Epidermal melanocyte (primary cell): ENCODE measurements at regions not wholly inside any gene's neighbourhood (a gene's known extent, or its start where the extent isn't known, plus 50 kb on each side); places are given as distances from the start of the nearest gene placed in this dataset.
"Not testable (repeated sequence)": the region's sequence is repeated elsewhere in the genome, so short reads cannot be mapped to it uniquely, and the experiment has no call there.

Experiments
- DNase-seq: peaks from one replicate; pipeline ENCODE4 v3.0.0; 2011; ENCODE audit warnings: low spot score; ENCODE audit not compliant: insufficient read length

DNA sequence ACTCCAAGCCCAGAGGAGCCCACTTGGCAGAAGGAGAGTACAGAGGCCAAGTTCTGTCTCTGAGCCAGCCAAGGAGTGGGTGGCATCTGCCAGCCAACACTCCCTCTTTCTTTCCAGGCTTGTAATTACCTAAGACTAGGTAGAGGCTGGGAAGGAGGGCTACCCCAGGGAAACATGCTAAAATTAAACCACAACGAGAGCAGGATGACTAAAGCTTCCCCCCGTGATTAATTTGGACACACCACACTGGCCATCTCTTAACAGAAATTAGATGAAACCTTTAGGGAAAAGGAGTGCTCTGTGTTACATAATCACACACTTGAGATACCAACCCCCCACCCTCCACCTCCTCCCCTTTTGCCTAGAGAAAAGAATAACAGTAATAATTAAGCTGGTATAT, 102.1 kb upstream of the ZC3H12A start:
- no peak for DNase-seq

GRCh38 chr1:37372711-37373110, 101.7 kb upstream of the ZC3H12A start:
- no peak for DNase-seq

- no peak for DNase-seq
Observed at GRCh38 chr1:37373413-37373812, 101.0 kb upstream of the ZC3H12A start.

- not testable (repeated sequence) for DNase-seq
Observed at GRCh38 chr1:37380546-37380945, 93.8 kb upstream of the ZC3H12A start.

- no peak for DNase-seq
Observed at GRCh38 chr1:37387854-37388253, 86.5 kb upstream of the ZC3H12A start.

DNA sequence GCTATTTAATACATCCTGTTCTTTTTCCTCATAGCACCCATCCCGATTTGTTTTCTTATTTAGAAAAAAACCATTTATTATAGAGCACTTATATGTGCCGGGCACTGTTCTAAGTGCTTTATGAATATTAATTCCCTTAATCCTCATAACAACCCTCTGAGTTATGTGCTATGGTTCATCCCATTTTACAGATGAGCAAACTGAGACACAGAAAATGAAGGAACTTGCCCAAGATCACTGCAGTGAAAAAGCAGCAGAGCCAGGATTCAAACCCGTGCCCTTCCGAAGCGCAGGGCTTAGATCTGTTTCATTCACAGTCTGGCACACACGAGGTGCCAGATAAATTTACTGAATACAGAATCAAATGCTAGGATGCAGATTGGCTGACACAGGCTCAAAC, 85.1 kb upstream of the ZC3H12A start:
- DNase-seq = no peak

GRCh38 chr1:37391211-37392011, 83.0 kb upstream of the ZC3H12A start:
- DNase-seq = no peak

GRCh38 chr1:37392051-37392450, 82.3 kb upstream of the ZC3H12A start:
- no peak for DNase-seq

GRCh38 chr1:37393173-37394120, 80.9 kb upstream of the ZC3H12A start:
- DNase-seq = no peak

- DNase-seq = no peak
Observed at GRCh38 chr1:37394574-37395464, 79.6 kb upstream of the ZC3H12A start.

GRCh38 chr1:37398096-37398495, 76.3 kb upstream of the ZC3H12A start:
- no peak for DNase-seq

DNA sequence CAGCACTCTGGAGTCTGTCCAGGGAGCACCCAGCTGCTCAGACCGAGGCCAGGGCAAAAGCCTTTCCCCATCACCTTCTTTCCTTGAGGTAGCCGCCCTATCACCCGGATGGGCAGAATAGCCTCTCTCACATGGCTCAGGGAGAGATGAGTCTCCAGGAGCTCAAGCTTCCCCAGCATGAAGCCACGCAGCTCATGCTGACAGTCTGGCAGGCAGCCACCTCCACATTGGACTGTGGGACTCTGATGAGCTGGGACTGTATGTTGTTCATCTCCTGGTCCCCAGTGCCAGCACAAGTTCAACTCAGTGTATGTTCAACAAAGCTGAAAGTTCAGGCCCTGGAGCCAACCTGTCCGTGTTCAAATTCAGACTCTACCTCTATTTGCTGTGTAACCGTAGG, 75.2 kb upstream of the ZC3H12A start:
- no peak for DNase-seq

DNA sequence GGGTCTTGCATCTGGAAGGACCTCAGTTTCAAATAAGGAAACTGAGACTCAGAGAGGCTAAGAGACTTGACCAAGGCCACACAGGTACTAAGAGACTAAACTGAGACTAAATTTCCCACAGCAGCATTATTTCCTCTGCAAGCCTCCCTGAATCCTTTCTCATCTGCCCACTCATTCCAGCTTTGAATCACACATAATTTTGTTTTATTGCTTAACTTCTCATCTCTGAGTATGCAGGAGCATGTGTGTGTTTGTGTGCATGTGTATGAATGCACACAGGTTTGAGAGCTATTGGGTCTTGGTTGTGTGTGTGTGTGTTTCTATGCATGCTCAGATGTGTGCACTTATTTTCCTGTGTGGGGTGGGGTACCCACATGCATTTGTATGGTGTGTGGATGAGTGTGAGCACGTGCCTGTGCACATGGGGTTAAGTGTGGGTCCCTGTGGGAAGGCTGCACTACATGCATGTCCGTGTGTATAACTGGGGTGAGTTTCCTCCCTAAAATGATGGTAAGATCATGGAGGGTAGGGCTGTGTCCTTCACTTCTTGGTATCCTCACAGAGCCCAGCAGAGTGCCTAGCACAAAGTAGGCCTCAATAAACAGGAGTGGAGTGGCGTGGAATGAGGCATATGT, 74.4 kb upstream of the ZC3H12A start:
- DNase-seq = no peak

- DNase-seq = no peak
Observed at GRCh38 chr1:37400466-37401225, 73.7 kb upstream of the ZC3H12A start.

GRCh38 chr1:37403166-37403565, 71.2 kb upstream of the ZC3H12A start:
- no peak for DNase-seq

DNA sequence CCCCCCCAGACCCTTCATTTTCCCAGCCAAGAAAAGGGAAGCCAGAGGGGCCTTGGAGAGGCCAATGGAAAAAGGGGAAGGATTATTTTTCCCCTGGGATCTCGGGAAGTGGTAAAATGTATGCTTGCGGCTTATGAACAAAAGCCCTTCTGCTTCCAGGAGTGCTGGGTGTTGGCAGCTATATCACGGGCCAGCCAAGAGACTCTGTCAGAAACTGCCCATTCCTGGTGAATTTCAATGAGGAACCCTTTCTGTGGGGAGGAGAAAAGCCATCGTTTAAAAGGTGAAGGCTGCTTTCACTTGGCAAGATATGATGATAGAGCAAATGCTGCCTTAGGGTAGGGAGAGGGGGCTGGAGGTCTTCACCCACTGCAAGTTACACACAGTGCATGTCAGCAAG, 69.7 kb upstream of the ZC3H12A start:
- DNase-seq = no peak

DNA sequence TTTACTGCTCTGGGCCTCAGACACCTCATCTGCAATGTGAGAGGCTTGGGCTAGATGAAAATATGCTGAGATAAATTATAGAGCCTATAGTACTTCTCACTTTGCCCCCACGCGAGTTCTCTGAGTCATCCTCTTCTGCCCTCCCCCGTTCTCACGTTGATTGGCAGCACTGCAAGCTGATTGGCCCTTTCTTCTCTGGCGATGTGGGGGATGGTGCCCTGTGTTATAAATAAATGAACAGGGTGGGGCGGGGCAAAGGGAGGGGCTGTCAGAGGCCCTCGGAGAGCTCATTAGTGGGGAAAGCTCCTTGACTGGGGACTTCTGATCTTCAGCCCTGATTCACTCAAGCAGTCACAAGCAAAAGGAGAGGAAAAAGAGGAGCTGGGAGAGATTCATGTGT, 64.3 kb upstream of the ZC3H12A start:
- DNase-seq = no peak

GRCh38 chr1:37410815-37411214, 63.6 kb upstream of the ZC3H12A start:
- DNase-seq = no peak

DNA sequence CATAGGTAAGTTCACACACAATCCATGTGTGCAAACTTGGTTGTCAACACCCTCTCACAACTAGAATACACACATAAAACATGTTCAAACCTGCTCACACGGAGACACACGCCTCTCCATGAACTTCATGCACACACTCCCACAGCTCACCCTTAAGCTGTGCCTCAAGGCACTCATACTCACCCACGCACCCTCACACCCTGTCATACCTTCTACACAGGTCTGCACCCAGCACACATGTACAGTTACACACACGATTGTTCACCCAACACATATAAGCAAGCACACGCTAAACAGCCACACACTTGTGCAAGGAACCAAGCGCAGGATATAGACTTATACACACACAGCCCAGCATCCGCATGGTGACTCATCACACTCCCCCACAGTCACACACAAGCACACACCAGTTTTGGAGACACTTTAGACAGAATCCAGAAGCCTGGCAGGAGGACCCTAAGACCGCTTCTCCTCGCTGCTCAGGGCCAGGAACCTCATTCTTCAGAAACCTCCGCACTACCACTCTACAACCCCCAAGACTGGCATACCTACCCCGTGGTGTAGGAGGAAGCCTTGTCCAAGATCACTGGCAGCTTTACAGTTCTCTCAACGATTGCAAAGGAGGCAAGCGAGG, 58.7 kb upstream of the ZC3H12A start:
- no peak for DNase-seq

GRCh38 chr1:37420456-37420855, 53.9 kb upstream of the ZC3H12A start:
- no peak for DNase-seq
